AG09309 (cell line): ENCODE measurements at regions not wholly inside any gene's neighbourhood (a gene's known extent, or its start where the extent isn't known, plus 50 kb on each side); places are given as distances from the start of the nearest gene placed in this dataset.

Experiments
- DNase-seq: peaks from one replicate; pipeline ENCODE4 v3.0.0-alpha.2; 2010; ENCODE audit warnings: low read depth
- H3K4me3 ChIP-seq: 2 replicates; pipeline ENCODE4 v1.5.1; 2011; ENCODE audit warnings: mild to moderate bottlenecking, low read depth, low read length, moderate library complexity; ENCODE audit not compliant: control insufficient read depth
- TF ChIP-seq, protein P1 (sequence below): IDR thresholded peaks from 2 replicates; pipeline ENCODE4 v1.5.1; 2011; ENCODE audit warnings: mild to moderate bottlenecking, low read depth, low read length, inconsistent platforms; ENCODE audit not compliant: insufficient read depth, control insufficient read depth; ENCODE audit errors: missing control alignments

GRCh38 chr2:239891698-239892097, 133.4 kb downstream of the NDUFA10 start:
- TF ChIP-seq, protein P1, sequence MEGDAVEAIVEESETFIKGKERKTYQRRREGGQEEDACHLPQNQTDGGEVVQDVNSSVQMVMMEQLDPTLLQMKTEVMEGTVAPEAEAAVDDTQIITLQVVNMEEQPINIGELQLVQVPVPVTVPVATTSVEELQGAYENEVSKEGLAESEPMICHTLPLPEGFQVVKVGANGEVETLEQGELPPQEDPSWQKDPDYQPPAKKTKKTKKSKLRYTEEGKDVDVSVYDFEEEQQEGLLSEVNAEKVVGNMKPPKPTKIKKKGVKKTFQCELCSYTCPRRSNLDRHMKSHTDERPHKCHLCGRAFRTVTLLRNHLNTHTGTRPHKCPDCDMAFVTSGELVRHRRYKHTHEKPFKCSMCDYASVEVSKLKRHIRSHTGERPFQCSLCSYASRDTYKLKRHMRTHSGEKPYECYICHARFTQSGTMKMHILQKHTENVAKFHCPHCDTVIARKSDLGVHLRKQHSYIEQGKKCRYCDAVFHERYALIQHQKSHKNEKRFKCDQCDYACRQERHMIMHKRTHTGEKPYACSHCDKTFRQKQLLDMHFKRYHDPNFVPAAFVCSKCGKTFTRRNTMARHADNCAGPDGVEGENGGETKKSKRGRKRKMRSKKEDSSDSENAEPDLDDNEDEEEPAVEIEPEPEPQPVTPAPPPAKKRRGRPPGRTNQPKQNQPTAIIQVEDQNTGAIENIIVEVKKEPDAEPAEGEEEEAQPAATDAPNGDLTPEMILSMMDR = no peak
- no peak overlapping the region for H3K4me3 ChIP-seq
- no peak for DNase-seq

DNA sequence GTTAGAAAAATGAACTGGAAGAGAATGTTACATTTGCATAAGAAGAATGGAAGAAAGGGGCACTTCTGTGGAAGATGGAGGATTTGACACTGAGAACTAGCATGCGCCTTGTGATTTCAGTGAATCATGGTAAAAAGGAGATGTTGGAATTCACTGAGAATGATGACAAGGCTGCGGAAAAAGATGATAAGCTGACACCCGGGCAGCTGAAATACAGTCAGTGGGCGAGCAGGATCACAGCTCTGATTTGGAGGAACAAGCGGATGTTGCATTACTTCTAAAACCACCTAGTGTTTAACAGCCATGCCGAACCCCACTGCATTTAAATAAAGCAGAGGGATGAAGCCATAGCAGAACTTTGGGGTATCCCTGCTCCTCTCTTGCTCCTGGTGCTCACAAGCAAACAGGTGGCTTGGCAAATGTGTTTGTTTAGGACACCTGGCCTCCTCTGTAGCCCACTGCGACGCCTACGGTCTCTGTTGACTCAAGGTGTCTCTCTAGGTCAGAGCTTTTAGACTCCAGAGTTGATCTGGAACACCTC, 134.9 kb downstream of the NDUFA10 start:
- DNase-seq = no peak
- TF ChIP-seq, protein P1 = no peak
- no peak overlapping the region for H3K4me3 ChIP-seq

DNA sequence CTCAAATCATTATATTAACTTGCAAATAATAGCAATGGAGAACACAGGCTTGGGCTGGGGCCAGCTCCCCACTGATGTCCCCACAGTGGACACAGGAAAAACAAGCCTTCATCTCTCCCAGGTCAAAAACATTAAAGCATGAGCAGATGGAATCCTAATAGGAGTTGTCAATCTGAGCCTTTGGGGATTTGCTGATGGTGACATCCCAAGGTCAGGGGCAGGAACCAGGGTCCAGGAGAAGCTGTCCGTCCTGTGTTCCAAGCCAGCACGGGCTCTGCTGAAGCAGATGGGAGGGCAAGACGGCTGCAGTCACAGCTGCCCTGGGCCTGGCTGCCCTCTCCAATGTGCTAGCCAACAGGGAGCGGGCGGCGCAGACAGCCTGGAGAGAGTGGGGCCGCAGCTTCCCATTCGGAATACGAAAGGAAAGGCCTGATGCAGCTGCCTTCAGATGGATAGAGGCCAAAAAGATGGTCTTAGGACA, 135.5 kb downstream of the NDUFA10 start:
- TF ChIP-seq, protein P1 = no peak
- no peak for DNase-seq
- no peak overlapping the region for H3K4me3 ChIP-seq

- H3K4me3 ChIP-seq = no peak overlapping the region
- TF ChIP-seq, protein P1 = no peak
- no peak for DNase-seq
These were observed 137.5 kb downstream of the NDUFA10 start for GRCh38 chr2:239887604-239888003.

DNA sequence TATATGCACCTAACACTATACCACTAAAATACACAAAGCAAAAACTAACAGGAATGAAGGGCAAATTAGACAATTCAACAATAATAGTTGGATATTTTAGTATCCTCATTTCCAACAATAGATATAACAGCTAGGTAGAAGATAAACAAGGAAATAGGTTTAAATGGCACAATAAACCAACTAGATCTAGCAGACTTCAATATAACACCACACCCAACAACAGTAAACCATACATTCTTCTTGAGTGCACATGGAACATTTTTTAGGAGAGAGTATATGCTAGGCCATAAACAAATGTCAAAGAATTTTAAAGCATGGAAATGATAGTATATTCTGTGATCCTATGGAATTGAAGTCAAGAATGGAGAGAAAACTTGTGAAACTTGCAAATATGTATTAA, 138.4 kb downstream of the NDUFA10 start:
- no peak for DNase-seq
- TF ChIP-seq, protein P1 = no peak
- H3K4me3 ChIP-seq = no peak overlapping the region

- DNase-seq = no peak
- TF ChIP-seq, protein P1 = no peak
- H3K4me3 ChIP-seq = no peak overlapping the region
These were observed 140.3 kb downstream of the NDUFA10 start for GRCh38 chr2:239884875-239885274.

- TF ChIP-seq, protein P1 = no peak
These were observed 141.1 kb downstream of the NDUFA10 start for GRCh38 chr2:239884051-239884405.

More at GRCh38 chr2:239884051-239884405, 141.1 kb downstream of the NDUFA10 start:
- no peak overlapping the region for H3K4me3 ChIP-seq
- DNase-seq = no peak
